ENCODE measurements at regions not wholly inside any gene's neighbourhood (a gene's known extent, or its start where the extent isn't known, plus 50 kb on each side); places are given as distances from the start of the nearest gene placed in this dataset.

- DNase-seq (ENCODE audit: low read depth, low spot score): no peak
- no peaks in the 10 kb centered on the region for H3K4me1 ChIP-seq (ENCODE audit: control insufficient read depth, insufficient read depth, low read length)
- no peaks in the 10 kb centered on the region for H4K20me1 ChIP-seq (ENCODE audit: control insufficient read depth, insufficient read depth)
- no peaks in the 10 kb centered on the region for H3K79me2 ChIP-seq (ENCODE audit: control insufficient read depth, insufficient read depth, low read length)
- intact Hi-C loops (cut with micrococcal nuclease; ENCODE audit: unreplicated experiment) (no loop called here), in situ Hi-C loops (cut with MboI) (no loop called here)
- POLR2A ChIA-PET: no interaction called here
- H3K4me3 ChIP-seq: no peak overlapping the region
- RAD21 ChIA-PET (ENCODE audit: unreplicated experiment): no interaction called here
- 10% methylated on average over 1 of the region's 1 CpG for WGBS (ENCODE audit: insufficient coverage, insufficient replicate concordance, low lambda C conversion rate, missing lambda C conversion rate)
- CTCF ChIA-PET: no interaction called here
- no peak overlapping the region for H3K27ac ChIP-seq (ENCODE audit: control insufficient read depth, insufficient read depth)
- no peak overlapping the region for H2AFZ ChIP-seq (ENCODE audit: control insufficient read depth, low read depth, low read length)
- no peaks in the 10 kb centered on the region for H3K36me3 ChIP-seq (ENCODE audit: control insufficient read depth in 2 of 2, insufficient read depth in 2 of 2, low read length in 1 of 2)
- BruUV-seq (replicated peaks): no TSS peak
- SMC1A ChIA-PET (ENCODE audit: uncharacterized antibody, unreplicated experiment): interaction anchor here (0.8 kb wide), 1 partner anchor 11 kb away, joined by 3 read pairs; no protein-coding TSS in a partner anchor
- no peak overlapping the region for H3K9ac ChIP-seq (ENCODE audit: control insufficient read depth, insufficient read depth, low read length)
- no peaks in the 10 kb centered on the region for H3K27me3 ChIP-seq (replicated peaks in 1 of 2; ENCODE audit: control insufficient read depth in 2 of 2, insufficient read depth in 2 of 2, low read length in 1 of 2)
- no peaks in the 10 kb centered on the region for H3K9me3 ChIP-seq (replicated peaks; ENCODE audit: control insufficient read depth, insufficient read depth, low read length)
- TF ChIP-seq, protein P1, sequence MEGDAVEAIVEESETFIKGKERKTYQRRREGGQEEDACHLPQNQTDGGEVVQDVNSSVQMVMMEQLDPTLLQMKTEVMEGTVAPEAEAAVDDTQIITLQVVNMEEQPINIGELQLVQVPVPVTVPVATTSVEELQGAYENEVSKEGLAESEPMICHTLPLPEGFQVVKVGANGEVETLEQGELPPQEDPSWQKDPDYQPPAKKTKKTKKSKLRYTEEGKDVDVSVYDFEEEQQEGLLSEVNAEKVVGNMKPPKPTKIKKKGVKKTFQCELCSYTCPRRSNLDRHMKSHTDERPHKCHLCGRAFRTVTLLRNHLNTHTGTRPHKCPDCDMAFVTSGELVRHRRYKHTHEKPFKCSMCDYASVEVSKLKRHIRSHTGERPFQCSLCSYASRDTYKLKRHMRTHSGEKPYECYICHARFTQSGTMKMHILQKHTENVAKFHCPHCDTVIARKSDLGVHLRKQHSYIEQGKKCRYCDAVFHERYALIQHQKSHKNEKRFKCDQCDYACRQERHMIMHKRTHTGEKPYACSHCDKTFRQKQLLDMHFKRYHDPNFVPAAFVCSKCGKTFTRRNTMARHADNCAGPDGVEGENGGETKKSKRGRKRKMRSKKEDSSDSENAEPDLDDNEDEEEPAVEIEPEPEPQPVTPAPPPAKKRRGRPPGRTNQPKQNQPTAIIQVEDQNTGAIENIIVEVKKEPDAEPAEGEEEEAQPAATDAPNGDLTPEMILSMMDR (IDR thresholded peaks at IDR 0.05 in 2 of 3, conservative IDR thresholded peaks at IDR 0.05 in 1 of 3; ENCODE audit: control insufficient read depth in 2 of 3, extremely low read depth in 1 of 3, insufficient read depth in 1 of 3, low read depth in 3 of 3, low read length in 3 of 3): no peak
- no peak for TF ChIP-seq EED (IDR thresholded peaks at IDR 0.05; ENCODE audit: low read depth)
- no peak for TF ChIP-seq NR2C1 (IDR thresholded peaks at IDR 0.05)
- TF ChIP-seq, protein P2, sequence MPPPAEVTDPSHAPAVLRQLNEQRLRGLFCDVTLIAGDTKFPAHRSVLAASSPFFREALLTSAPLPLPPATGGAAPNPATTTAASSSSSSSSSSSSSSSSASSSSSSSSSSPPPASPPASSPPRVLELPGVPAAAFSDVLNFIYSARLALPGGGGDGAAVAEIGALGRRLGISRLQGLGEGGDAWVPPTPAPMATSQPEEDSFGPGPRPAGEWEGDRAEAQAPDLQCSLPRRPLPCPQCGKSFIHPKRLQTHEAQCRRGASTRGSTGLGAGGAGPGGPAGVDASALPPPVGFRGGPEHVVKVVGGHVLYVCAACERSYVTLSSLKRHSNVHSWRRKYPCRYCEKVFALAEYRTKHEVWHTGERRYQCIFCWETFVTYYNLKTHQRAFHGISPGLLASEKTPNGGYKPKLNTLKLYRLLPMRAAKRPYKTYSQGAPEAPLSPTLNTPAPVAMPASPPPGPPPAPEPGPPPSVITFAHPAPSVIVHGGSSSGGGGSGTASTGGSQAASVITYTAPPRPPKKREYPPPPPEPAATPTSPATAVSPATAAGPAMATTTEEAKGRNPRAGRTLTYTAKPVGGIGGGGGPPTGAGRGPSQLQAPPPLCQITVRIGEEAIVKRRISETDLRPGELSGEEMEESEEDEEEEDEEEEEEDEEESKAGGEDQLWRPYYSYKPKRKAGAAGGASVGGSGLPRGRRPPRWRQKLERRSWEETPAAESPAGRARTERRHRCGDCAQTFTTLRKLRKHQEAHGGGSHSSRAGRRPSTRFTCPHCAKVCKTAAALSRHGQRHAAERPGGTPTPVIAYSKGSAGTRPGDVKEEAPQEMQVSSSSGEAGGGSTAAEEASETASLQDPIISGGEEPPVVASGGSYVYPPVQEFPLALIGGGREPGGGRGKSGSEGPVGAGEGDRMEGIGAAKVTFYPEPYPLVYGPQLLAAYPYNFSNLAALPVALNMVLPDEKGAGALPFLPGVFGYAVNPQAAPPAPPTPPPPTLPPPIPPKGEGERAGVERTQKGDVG (CRISPR knock-in tag; IDR thresholded peaks at IDR 0.05): no peak
- TF ChIP-seq WRNIP1 (IDR thresholded peaks at IDR 0.05; ENCODE audit: borderline replicate concordance, low read depth, low read length): no peak
- TF ChIP-seq TBL1XR1 (IDR thresholded peaks at IDR 0.05; ENCODE audit: low read depth, low read length): no peak
- TF ChIP-seq NRF1 (conservative IDR thresholded peaks at IDR 0.05; ENCODE audit: low read depth, low read length): no peak
- H3K4me2 ChIP-seq (ENCODE audit: control insufficient read depth, insufficient read depth): no peak overlapping the region
- no peak for FAIRE-seq
- ATAC-seq: no peak
Measured at GRCh38 chr3:115275896-115276295, 128.8 kb upstream of the ZBTB20 start.
